Lung microvascular endothelial cell (primary cell): ENCODE measurements at regions not wholly inside any gene's neighbourhood (a gene's known extent, or its start where the extent isn't known, plus 50 kb on each side); places are given as distances from the start of the nearest gene placed in this dataset.

Source experiments
- DNase-seq, 2 donors: peaks; one replicate each; pipeline versions ENCODE4 v3.0.0 to v3.0.0-alpha.2; 2010; ENCODE audit warnings: low read depth in 2 of 2

- no peak for DNase-seq
Measured at GRCh38 chr11:92859156-92859690, 110.2 kb upstream of the MTNR1B start.

- no peak for DNase-seq
Measured at GRCh38 chr11:92861634-92862033, 107.8 kb upstream of the MTNR1B start.

- no peak for DNase-seq
Measured at GRCh38 chr11:92865352-92865751, 104.1 kb upstream of the MTNR1B start.

GRCh38 chr11:92866679-92867282 lies 102.7 kb upstream of the MTNR1B start:
- DNase-seq = no peak

GRCh38 chr11:92867913-92868619 lies 101.4 kb upstream of the MTNR1B start:
- DNase-seq = no peak

- DNase-seq = no peak
Measured at GRCh38 chr11:92869716-92870115, 99.7 kb upstream of the MTNR1B start.

- no peak for DNase-seq
Measured at GRCh38 chr11:92870196-92870832, 99.1 kb upstream of the MTNR1B start.

- no peak for DNase-seq
Measured at GRCh38 chr11:92873551-92873950, 95.9 kb upstream of the MTNR1B start.

- no peak for DNase-seq
Measured at GRCh38 chr11:92875473-92875872, 94.0 kb upstream of the MTNR1B start.

- DNase-seq = no peak
Measured at GRCh38 chr11:92879086-92879485, 90.4 kb upstream of the MTNR1B start.

- no peak for DNase-seq
Measured at GRCh38 chr11:92880381-92880780, 89.1 kb upstream of the MTNR1B start.

- DNase-seq = no peak
Measured at GRCh38 chr11:92881940-92882450, 87.5 kb upstream of the MTNR1B start.

GRCh38 chr11:92882828-92883611 lies 86.4 kb upstream of the MTNR1B start:
- no peak for DNase-seq

GRCh38 chr11:92885600-92885999 lies 83.9 kb upstream of the MTNR1B start:
- no peak for DNase-seq

GRCh38 chr11:92886243-92886905 lies 83.1 kb upstream of the MTNR1B start:
- DNase-seq = peak; percentile 42 to 52

GRCh38 chr11:92888696-92889095 lies 80.8 kb upstream of the MTNR1B start:
- no peak for DNase-seq

- DNase-seq = no peak
Measured at GRCh38 chr11:92890846-92891245, 78.6 kb upstream of the MTNR1B start.

GRCh38 chr11:92892802-92893684 lies 76.4 kb upstream of the MTNR1B start:
- DNase-seq = no peak

- DNase-seq = no peak
Measured at GRCh38 chr11:92894197-92894596, 75.3 kb upstream of the MTNR1B start.

- DNase-seq = no peak
Measured at GRCh38 chr11:92897487-92897886, 72.0 kb upstream of the MTNR1B start.
